ENCODE measurements at regions not wholly inside any gene's neighbourhood (a gene's known extent, or its start where the extent isn't known, plus 50 kb on each side); places are given as distances from the start of the nearest gene placed in this dataset.
"Not testable (repeated sequence)": the region's sequence is repeated elsewhere in the genome, so short reads cannot be mapped to it uniquely, and the experiment has no call there.

DNA sequence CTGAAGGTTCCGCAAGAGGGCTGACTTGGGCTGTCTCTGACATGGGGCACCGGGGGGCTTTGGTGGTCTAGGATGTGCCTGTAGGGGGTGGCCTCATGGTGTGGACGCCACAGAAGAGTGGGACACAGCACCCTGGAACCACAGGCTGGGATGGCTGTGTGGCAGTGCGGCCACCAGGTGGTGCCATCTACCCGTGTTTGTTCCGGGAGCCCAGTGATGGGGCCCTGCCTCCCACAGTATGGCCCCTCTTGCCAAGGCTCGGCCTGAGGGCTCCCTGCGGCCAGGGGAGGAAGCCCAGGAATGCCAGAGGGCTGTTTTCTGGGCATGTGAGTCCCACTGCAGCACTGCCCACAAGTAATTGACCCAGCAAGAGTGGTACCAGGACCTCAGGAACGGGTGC, 180.2 kb upstream of the AKAP13 start:
- not testable (repeated sequence) for TF ChIP-seq POLR2AphosphoS2 (IDR thresholded peaks at IDR 0.05; ENCODE audit: low read depth, low read length); ZNF672 (CRISPR knock-in tag; IDR thresholded peaks at IDR 0.05); MXI1 (IDR thresholded peaks at IDR 0.05; ENCODE audit: borderline replicate concordance, low read depth, low read length); ZNF570 (CRISPR knock-in tag; IDR thresholded peaks at IDR 0.05; ENCODE audit: borderline replicate concordance); ARID2 (CRISPR knock-in tag; IDR thresholded peaks at IDR 0.05; ENCODE audit: borderline replicate concordance); ISX (CRISPR knock-in tag; conservative IDR thresholded peaks at IDR 0.05); POLR2A (IDR thresholded peaks at IDR 0.05; ENCODE audit: insufficient read depth in 1 of 2, low read depth in 2 of 2, low read length in 2 of 2); RBM39 (IDR thresholded peaks at IDR 0.05; ENCODE audit: low read depth, low read length, poor library complexity, severe bottlenecking); ZBTB1 (CRISPR knock-in tag; IDR thresholded peaks at IDR 0.05; ENCODE audit: borderline replicate concordance)
- TF ChIP-seq, protein P1, sequence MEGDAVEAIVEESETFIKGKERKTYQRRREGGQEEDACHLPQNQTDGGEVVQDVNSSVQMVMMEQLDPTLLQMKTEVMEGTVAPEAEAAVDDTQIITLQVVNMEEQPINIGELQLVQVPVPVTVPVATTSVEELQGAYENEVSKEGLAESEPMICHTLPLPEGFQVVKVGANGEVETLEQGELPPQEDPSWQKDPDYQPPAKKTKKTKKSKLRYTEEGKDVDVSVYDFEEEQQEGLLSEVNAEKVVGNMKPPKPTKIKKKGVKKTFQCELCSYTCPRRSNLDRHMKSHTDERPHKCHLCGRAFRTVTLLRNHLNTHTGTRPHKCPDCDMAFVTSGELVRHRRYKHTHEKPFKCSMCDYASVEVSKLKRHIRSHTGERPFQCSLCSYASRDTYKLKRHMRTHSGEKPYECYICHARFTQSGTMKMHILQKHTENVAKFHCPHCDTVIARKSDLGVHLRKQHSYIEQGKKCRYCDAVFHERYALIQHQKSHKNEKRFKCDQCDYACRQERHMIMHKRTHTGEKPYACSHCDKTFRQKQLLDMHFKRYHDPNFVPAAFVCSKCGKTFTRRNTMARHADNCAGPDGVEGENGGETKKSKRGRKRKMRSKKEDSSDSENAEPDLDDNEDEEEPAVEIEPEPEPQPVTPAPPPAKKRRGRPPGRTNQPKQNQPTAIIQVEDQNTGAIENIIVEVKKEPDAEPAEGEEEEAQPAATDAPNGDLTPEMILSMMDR (CRISPR knock-in tag; IDR thresholded peaks at IDR 0.05): not testable (repeated sequence)
